ENCODE measurements at regions not wholly inside any gene's neighbourhood (a gene's known extent, or its start where the extent isn't known, plus 50 kb on each side); places are given as distances from the start of the nearest gene placed in this dataset.

DNA sequence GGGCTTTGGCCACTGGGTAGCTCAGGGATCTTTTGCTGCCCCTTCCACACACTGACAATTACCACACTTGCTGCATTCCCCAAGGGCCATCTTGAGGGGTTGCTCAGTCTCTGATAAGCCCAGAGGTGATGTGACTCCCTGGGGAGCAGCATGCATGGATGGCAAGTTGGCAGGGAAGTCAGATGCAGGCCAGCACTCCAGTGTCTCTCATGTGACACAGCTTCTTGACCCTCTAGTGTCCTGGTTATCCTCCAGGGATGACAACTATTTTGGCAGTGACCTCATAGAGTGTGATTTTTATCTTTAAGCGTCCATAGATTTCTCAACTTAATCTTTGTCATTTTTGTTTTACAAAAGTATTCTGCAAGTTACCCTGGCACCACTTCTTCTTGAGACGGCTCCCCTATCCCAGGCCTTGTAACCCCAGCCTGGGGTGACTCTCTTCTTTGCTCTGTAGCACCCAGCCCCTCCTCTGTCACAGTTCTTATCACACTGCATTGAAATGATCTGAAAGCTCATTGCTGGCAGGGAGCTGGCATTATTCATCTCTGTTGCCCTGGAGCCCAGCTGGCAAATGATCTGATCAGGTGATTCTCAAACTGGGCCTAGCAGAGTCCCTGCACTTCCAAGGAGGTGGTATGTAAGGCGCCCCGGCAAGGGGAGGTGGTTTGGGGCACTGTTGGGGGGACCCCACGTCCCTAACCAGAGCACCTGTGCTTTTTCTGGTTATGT lies 72.6 kb downstream of the TENT5C start:
- DNase-seq = no peak

- DNase-seq = no peak
Measured at GRCh38 chr1:117679299-117679698, 73.5 kb downstream of the TENT5C start.

- no peak for DNase-seq
Measured at GRCh38 chr1:117679868-117680267, 74.0 kb downstream of the TENT5C start.

GRCh38 chr1:117680316-117681002 lies 74.6 kb downstream of the TENT5C start:
- no peak for DNase-seq

DNA sequence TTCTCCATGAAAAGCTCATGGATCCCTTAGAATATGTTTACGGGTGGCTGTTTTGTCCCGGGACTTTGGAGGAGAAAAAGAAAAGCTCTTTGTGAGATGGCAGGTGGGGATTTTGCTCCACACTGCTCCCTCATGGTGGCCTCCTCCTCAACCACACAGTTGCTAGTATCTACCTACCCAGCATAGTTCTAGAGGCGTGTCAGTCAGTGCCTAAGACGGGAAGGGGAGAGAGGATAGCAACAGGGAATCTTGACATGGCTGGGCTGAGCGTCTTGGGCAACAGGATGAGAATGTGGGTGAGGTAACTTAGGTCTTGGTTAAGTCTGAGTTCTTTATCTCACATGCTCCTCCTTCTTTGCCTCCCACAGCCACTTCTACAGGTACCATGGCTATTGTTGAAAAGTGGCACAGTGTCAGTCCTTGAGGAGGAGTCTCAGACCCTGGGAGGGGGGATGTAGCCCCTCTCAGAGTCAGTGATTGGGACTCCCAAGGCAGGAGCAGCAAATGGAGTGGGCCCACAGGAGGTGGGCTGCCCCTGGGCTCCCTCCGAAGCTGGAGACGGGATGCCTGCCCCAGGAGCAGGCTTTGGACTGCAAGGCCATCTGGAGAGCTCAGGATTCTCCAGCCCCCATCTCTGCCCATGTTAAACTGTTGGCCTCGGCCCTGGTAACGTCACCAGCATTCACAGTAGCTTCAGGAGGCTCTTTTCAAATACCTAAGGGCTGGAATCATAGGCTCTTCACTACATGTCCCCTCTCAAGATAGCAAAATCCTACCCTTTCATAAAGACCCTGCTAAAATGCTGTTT lies 75.4 kb downstream of the TENT5C start:
- no peak for DNase-seq

GRCh38 chr1:117681901-117682250 lies 76.0 kb downstream of the TENT5C start:
- DNase-seq = no peak

GRCh38 chr1:117682372-117682771 lies 76.5 kb downstream of the TENT5C start:
- no peak for DNase-seq

DNA sequence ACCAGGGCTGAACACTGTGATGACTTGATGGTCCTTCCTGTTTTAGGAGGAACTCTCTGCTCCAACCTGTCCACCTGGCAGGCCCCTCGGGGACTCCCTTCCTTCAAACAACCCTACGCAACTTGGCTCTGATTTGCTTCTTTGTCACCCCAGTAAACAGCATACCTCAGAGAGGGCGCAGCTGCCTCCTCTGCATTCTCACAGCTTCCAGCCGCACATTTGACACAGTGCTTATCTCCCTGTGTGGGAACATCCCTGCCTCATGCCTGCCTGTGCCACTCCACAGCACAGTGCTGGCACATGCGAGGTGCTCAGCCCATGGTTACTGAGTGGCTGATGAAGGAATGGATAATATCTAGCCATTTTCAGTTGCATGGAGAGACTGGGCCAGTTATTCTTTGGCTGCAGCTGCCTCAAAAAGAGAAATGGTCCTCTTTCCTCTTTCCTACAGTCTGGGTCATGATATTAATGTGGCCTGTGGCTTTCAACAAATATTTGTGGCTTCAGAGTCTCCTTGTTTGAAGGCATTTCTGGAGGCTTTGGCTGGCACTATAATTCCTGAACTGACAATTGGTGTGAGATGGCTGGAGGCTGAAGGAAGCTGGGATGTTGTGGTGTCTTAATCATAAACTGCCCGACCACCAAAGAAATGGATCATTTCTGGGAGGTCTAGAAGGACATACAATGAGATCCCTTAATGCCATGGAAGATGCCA lies 77.9 kb downstream of the TENT5C start:
- no peak for DNase-seq

DNA sequence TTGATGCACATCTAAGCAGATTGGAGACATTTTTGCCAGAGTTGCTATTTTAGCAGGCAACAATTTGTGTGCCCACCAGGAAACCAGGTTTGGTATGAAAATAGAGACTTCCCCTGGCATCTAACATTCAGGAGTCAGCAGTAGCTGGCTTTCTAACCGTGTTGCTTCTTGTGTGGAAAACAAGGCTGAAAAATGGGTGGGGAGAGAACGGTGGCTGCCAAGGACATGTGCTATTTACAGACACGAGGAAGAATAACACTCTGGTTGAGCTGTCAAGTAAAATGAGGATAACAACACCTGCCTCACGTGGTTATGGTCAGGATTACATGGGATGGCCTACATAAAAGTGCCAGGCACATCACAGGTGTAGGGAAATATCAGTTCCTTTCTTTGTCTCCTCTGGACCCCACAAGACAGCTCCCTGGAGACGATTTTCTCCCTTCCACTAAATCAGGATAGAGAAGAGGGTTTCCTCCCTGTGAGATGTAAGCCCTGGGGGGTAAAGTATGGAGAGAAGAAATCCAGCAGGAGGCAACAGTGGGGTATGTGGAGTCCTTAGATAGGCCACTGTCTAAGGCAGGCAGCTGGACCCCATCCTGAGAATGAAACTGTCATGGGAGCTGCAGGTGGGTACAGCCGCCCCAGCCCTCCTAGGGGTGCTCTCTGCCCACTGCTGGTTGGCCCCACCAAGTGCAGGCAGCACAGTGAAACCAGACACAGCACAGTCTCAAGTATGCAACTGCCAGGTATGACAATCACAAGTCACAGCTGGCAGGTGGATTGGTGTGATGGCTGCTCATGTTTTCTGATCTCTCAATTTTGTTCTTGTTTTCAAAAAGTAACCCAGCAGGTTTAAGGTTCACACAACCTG lies 80.3 kb downstream of the TENT5C start:
- DNase-seq = no peak

DNA sequence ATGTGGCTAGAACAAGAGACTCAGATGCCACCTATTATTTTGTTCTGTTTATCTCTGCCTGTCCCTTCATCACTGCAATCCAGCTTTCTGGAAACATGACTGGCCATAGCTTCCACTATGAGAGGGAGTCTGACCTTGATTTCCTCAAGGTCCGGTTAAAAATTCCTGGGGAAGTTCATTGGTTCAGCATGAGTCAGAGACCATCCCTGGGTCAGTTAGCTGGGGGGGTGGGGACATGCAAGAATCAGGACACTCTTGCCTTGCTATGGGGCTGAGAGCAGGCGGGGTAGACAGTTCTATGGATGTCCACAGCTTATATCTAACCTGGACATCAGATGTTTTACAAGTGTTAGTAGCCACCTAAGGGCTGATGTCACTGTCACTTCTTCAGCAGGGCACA lies 81.1 kb downstream of the TENT5C start:
- no peak for DNase-seq

DNA sequence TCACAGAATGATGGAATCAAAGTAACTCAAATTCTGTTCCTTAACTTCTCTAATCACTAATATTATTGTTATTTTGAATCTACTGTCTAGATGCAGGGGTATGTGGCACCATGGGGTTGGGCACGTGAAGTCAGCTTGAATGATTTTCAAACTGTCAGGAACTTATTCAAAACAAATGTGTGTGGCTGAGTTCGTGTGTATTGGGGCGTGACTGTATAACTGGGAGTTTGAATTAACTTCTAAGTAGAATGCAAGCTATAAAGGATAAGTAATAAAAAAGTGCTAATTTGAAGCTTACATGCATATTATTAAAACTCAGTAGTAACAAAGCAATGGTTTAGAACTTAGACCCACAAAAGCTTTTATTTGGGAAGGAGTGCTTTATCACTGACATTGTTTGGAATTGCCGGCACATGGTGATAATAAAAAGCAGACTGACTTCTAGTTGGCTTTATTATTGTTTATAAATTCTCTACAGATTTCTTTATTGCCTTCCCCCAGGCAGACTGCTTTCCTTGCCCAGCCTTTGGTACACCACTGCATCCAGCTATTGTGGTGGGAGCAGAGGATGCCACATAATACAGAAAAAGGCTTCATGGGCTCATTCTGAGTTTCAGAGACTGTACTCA lies 84.3 kb downstream of the TENT5C start:
- DNase-seq = no peak

GRCh38 chr1:117691942-117692341 lies 86.1 kb downstream of the TENT5C start:
- no peak for DNase-seq

DNA sequence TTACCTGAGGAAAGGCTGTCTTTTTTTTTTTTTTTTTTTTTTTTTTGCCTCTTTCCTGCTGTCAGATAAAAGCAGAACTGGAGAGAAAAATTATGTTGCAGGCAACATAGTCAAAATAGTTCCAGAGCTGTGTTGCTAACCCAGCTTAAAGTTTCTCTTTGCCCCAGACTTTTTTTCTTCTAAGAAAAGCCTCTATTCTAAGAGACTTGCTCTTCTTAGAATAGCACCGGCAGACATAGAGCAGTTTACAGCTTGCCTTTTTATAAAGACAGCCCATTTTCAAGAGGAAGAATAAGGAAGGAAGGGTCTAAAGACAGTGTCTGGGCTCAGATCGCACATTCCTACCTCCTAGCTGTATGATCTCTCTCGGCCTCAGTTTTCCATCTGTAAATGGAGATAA lies 88.7 kb downstream of the TENT5C start:
- DNase-seq = no peak

GRCh38 chr1:117695796-117696490 lies 90.1 kb downstream of the TENT5C start:
- no peak for DNase-seq

DNA sequence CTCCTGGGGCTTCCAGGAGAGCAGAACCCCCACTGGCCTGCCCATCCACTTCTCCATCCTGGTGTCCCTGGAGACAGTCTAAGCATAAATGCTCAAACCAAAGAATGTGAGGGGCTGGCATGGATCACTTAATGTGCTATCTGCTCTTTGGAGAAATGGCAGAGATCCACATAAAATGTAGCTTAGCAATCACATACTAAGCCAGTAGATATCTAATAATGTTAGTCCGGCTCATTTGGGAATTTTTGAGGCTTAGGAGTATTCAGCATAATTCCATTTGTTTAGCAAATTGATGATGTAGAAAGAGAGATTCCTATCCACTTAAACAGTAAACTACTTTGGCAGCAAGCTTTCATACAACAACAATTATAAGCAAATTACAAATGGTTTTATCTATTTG lies 90.7 kb downstream of the TENT5C start:
- DNase-seq = no peak

GRCh38 chr1:117697220-117697781 lies 91.5 kb downstream of the TENT5C start:
- DNase-seq = no peak

- DNase-seq = peak in 1 of 2 donors; percentile 8
Measured at GRCh38 chr1:117698398-117699160, 92.7 kb downstream of the TENT5C start.

GRCh38 chr1:117699953-117700352 lies 94.1 kb downstream of the TENT5C start:
- no peak for DNase-seq

- no peak for DNase-seq
Measured at GRCh38 chr1:117702654-117703053, 96.8 kb downstream of the TENT5C start.

DNA sequence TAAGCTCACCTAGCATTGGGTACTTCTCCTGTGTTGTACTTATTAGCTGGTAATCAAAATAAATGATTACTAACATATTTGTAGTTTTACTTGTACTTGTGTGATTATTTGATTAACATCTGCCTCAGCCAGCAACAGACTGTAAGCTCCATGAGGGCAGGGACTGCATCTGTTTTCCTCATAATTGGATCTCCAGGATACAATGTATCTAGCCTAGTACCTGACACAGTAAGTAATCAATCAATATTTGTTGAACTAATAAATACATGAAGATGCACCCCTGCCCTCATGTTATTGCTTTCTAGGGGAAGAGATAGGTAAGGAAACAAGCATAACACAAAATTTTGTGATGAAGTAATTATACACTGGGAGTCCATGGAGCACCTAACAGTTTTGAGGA lies 101.5 kb downstream of the TENT5C start:
- no peak for DNase-seq

All from inflammatory macrophage (primary cell).